RWPE2 (cell line): ENCODE measurements at regions not wholly inside any gene's neighbourhood (a gene's known extent, or its start where the extent isn't known, plus 50 kb on each side); places are given as distances from the start of the nearest gene placed in this dataset.

Experiments used
- ATAC-seq: fragments of 200-7000 bp; cut with Tn5 transposase; 3 replicates; pipeline ENCODE4 v1.9.1; 2021; ENCODE audit warnings: low read depth
- DNase-seq: peaks from one replicate; pipeline ENCODE4 v3.0.0-alpha.2; 2020; ENCODE audit warnings: low spot score
- H3K27ac ChIP-seq: fragments of 450-650 bp; 2 replicates; pipeline ENCODE4 v1.5.1; 2017; ENCODE audit warnings: mild to moderate bottlenecking; ENCODE audit not compliant: poor library complexity, severe bottlenecking
- H3K27me3 ChIP-seq: fragments of 250-450 bp; sonication (Bioruptor Pico); 2 replicates; pipeline ENCODE4 v1.5.1; 2021; ENCODE audit warnings: mild to moderate bottlenecking, moderate library complexity; ENCODE audit not compliant: insufficient read depth, poor library complexity, severe bottlenecking
- H3K36me3 ChIP-seq: fragments of 250-450 bp; sonication (Bioruptor Pico); 2 replicates; pipeline ENCODE4 v1.5.1; 2020; ENCODE audit warnings: low read depth, mild to moderate bottlenecking, moderate library complexity
- H3K4me1 ChIP-seq: fragments of 250-450 bp; sonication (Bioruptor Pico); 2 replicates; pipeline ENCODE4 v1.5.1; 2021; ENCODE audit warnings: mild to moderate bottlenecking, moderate library complexity; ENCODE audit not compliant: insufficient read depth, poor library complexity, severe bottlenecking
- H3K4me3 ChIP-seq: fragments of 250-450 bp; sonication (Bioruptor Pico); 2 replicates; pipeline ENCODE4 v1.5.1; 2021; ENCODE audit warnings: mild to moderate bottlenecking, moderate library complexity; ENCODE audit not compliant: severe bottlenecking
- H3K9me3 ChIP-seq: fragments of 250-450 bp; sonication (Bioruptor Pico); 2 replicates; pipeline ENCODE4 v1.5.1; 2021; ENCODE audit warnings: mild to moderate bottlenecking, moderate library complexity; ENCODE audit not compliant: severe bottlenecking
- CTCF ChIP-seq: fragments of 450-650 bp; IDR thresholded peaks from one replicate; pipeline ENCODE4 v1.5.1; 2017; ENCODE audit warnings: mild to moderate bottlenecking, moderate library complexity; ENCODE audit not compliant: poor library complexity, severe bottlenecking

GRCh38 chr2:175432021-175432420 lies 250.5 kb upstream of the ATP5MC3 start:
- no peak for ATAC-seq
- no peaks in the 10 kb centered on the region for H3K36me3 ChIP-seq
- no peak for TF ChIP-seq CTCF
- H3K4me1 ChIP-seq: no peaks in the 10 kb centered on the region
- no peaks in the 10 kb centered on the region for H3K27me3 ChIP-seq
- H3K27ac ChIP-seq: no peak overlapping the region
- no peaks in the 10 kb centered on the region for H3K9me3 ChIP-seq
- no peak overlapping the region for H3K4me3 ChIP-seq
- DNase-seq: no peak

- no peak overlapping the region for H3K4me3 ChIP-seq
- H3K27me3 ChIP-seq: no peaks in the 10 kb centered on the region
- ATAC-seq (no peak), DNase-seq (no peak)
- H3K4me1 ChIP-seq: no peaks in the 10 kb centered on the region
- no peaks in the 10 kb centered on the region for H3K9me3 ChIP-seq
- no peak overlapping the region for H3K27ac ChIP-seq
- no peak for TF ChIP-seq CTCF
- H3K36me3 ChIP-seq: no peaks in the 10 kb centered on the region
These were observed 249.8 kb upstream of the ATP5MC3 start for GRCh38 chr2:175431101-175431946.

- Histone ChIP-seq H3K27ac (no peak overlapping the region), H3K36me3 (no peaks in the 10 kb centered on the region), H3K9me3 (no peaks in the 10 kb centered on the region), H3K4me1 (no peaks in the 10 kb centered on the region), H3K27me3 (no peaks in the 10 kb centered on the region), H3K4me3 (no peak overlapping the region)
- no peak for TF ChIP-seq CTCF
- ATAC-seq (no peak), DNase-seq (no peak)
These were observed 248.7 kb upstream of the ATP5MC3 start for GRCh38 chr2:175430236-175430635.

GRCh38 chr2:175418224-175418835 lies 236.8 kb upstream of the ATP5MC3 start:
- Histone ChIP-seq H3K4me1 (no peaks in the 10 kb centered on the region), H3K27ac (no peak overlapping the region), H3K27me3 (no peaks in the 10 kb centered on the region), H3K4me3 (no peak overlapping the region), H3K9me3 (no peaks in the 10 kb centered on the region), H3K36me3 (no peaks in the 10 kb centered on the region)
- DNase-seq: no peak
- ATAC-seq: no peak
- no peak for TF ChIP-seq CTCF
